ENCODE measurements at regions not wholly inside any gene's neighbourhood (a gene's known extent, or its start where the extent isn't known, plus 50 kb on each side); places are given as distances from the start of the nearest gene placed in this dataset.
A peak's percentile ranks its signal among the peaks of the same experiment; 100 is the strongest.

GRCh38 chr4:72977936-72978485 lies 91.5 kb downstream of the COX18 start:
- intact Hi-C loops (cut with DNase I; ENCODE audit: low total_unique reads): no loop called here
- TF ChIP-seq POLR2AphosphoS5 (IDR thresholded peaks at IDR 0.05) (no peak), CTCF (IDR thresholded peaks at IDR 0.05) (no peak), EP300 (IDR thresholded peaks at IDR 0.05) (no peak), POLR2A (IDR thresholded peaks at IDR 0.05) (no peak)
- WGBS, 5 donors: 49 to 71% (median 60%) methylated on average over 5 of the region's 5 CpGs

GRCh38 chr4:72975488-72975784 lies 94.1 kb downstream of the COX18 start:
- Histone ChIP-seq H3K4me1 (peaks cover 0 to 11% (median 0%) of the 10 kb centered on the region in 4 donors), H3K27ac (no peak overlapping the region), H3K27me3 (no peaks in the 10 kb centered on the region), H3K36me3 (no peaks in the 10 kb centered on the region), H3K4me3 (no peak overlapping the region), H3K9me3 (no peaks in the 10 kb centered on the region)
- TF ChIP-seq CTCF (IDR thresholded peaks at IDR 0.05) (no peak), POLR2AphosphoS5 (IDR thresholded peaks at IDR 0.05) (no peak), EP300 (IDR thresholded peaks at IDR 0.05) (no peak), POLR2A (IDR thresholded peaks at IDR 0.05) (no peak)
- intact Hi-C loops (cut with DNase I; ENCODE audit: low total_unique reads): no loop called here
- no peak for DNase-seq

More at GRCh38 chr4:72977936-72978485, 91.5 kb downstream of the COX18 start:
- Histone ChIP-seq H3K4me1 (peaks cover 0 to 11% (median 0%) of the 10 kb centered on the region in 4 donors), H3K4me3 (no peak overlapping the region), H3K27ac (no peak overlapping the region), H3K36me3 (no peaks in the 10 kb centered on the region), H3K27me3 (no peaks in the 10 kb centered on the region), H3K9me3 (no peaks in the 10 kb centered on the region)
- no peak for DNase-seq

GRCh38 chr4:72974694-72975487 lies 94.6 kb downstream of the COX18 start:
- TF ChIP-seq POLR2A (IDR thresholded peaks at IDR 0.05) (no peak), POLR2AphosphoS5 (IDR thresholded peaks at IDR 0.05) (no peak), EP300 (IDR thresholded peaks at IDR 0.05) (no peak), CTCF (IDR thresholded peaks at IDR 0.05) (no peak)
- intact Hi-C loops (cut with DNase I; ENCODE audit: low total_unique reads): no loop called here
- peaks cover 0 to 11% (median 0%) of the 10 kb centered on the region in 4 donors for H3K4me1 ChIP-seq
- no peak overlapping the region for H3K27ac ChIP-seq
- WGBS, 5 donors: 27 to 59% (median 45%) methylated on average over 8 of the region's 8 CpGs
- no peak overlapping the region for H3K4me3 ChIP-seq
- H3K36me3 ChIP-seq: no peaks in the 10 kb centered on the region
- H3K9me3 ChIP-seq: no peaks in the 10 kb centered on the region
- H3K27me3 ChIP-seq: no peaks in the 10 kb centered on the region
- peak in 1 of 2 donors; percentile 3 for DNase-seq

- intact Hi-C loops (cut with DNase I; ENCODE audit: low total_unique reads): no loop called here
- no peak overlapping the region for H3K4me3 ChIP-seq
- H3K27me3 ChIP-seq: no peaks in the 10 kb centered on the region
- H3K36me3 ChIP-seq: no peaks in the 10 kb centered on the region
- no peak for DNase-seq
- WGBS, 5 donors: 86 to 95% (median 90%) methylated on average over 3 of the region's 3 CpGs
- H3K4me1 ChIP-seq: peaks cover 0 to 11% (median 2%) of the 10 kb centered on the region in 4 donors
- H3K27ac ChIP-seq: no peak overlapping the region
- no peak for TF ChIP-seq EP300 (IDR thresholded peaks at IDR 0.05)
- TF ChIP-seq CTCF (IDR thresholded peaks at IDR 0.05): no peak
- no peak for TF ChIP-seq POLR2A (IDR thresholded peaks at IDR 0.05)
- no peak for TF ChIP-seq POLR2AphosphoS5 (IDR thresholded peaks at IDR 0.05)
- no peaks in the 10 kb centered on the region for H3K9me3 ChIP-seq
Measured at GRCh38 chr4:72971572-72971971, 97.9 kb downstream of the COX18 start.

All from stomach (tissue), 8 donors.